HEK293 (cell line): ENCODE measurements at regions not wholly inside any gene's neighbourhood (a gene's known extent, or its start where the extent isn't known, plus 50 kb on each side); places are given as distances from the start of the nearest gene placed in this dataset.

ENCODE experiments used
- CTCF ChIA-PET: fragments of 350-600 bp; formaldehyde crosslinking; extraction: SDS; loops from one replicate; lab custom pipeline; 2021; ENCODE audit warnings: antibody characterized with exemption; lab: Yijun Ruan, JAX
- POLR2A ChIA-PET: fragments of 300-600 bp; formaldehyde crosslinking; extraction: SDS; loops from one replicate; lab custom pipeline; 2020; ENCODE audit warnings: antibody characterized with exemption, inconsistent platforms; lab: Yijun Ruan, JAX
- H3K27ac ChIP-seq: fragments of 200-500 bp; sonication (Bioruptor generic); 2 replicates; pipeline ENCODE4 v1.5.1; 2014; ENCODE audit warnings: low read depth, low read length, control low read depth, inconsistent platforms; ENCODE audit errors: extremely low read depth
- H3K36me3 ChIP-seq, 2 experiments: fragments of 200-500 bp in 1 of 2; sonication (Bioruptor generic) in 1 of 2; 1 replicate in 1 of 2; 2 replicates in 1 of 2; pipeline ENCODE4 v1.5.1; 2014 to 2017; ENCODE audit warnings: inconsistent platforms in 2 of 2, low read length in 2 of 2; ENCODE audit not compliant: control insufficient read depth in 2 of 2, insufficient read depth in 1 of 2
- H3K4me1 ChIP-seq: fragments of 200-500 bp; sonication (Bioruptor generic); 2 replicates; pipeline ENCODE4 v1.5.1; 2014; ENCODE audit warnings: mild to moderate bottlenecking, low read length, inconsistent platforms; ENCODE audit not compliant: control insufficient read depth, insufficient read depth
- H3K4me3 ChIP-seq: 2 replicates; pipeline ENCODE4 v1.5.1; 2011; ENCODE audit warnings: low read depth, mild to moderate bottlenecking, control low read depth, low read length, moderate library complexity
- H3K9me3 ChIP-seq: fragments of 200-500 bp; sonication (Bioruptor generic); 2 replicates; pipeline ENCODE4 v1.5.1; 2014; ENCODE audit warnings: low read depth, low read length, inconsistent platforms; ENCODE audit not compliant: control insufficient read depth, insufficient read depth
- HOXA7 ChIP-seq: sonication (generic); formaldehyde crosslinking; IDR thresholded peaks from 2 replicates; pipeline ENCODE4 v1.8.1; 2022; ENCODE audit warnings: missing genetic modification reagents, borderline replicate concordance
- INSM2 ChIP-seq: fragments of 450-650 bp; formaldehyde crosslinking; IDR thresholded peaks from 2 replicates; pipeline ENCODE4 v1.5.1; 2016; ENCODE audit warnings: missing biosample characterization, missing genetic modification characterization
- KLF10 ChIP-seq: fragments of 450-650 bp; IDR thresholded peaks from 2 replicates; pipeline ENCODE4 v1.5.1; 2018; ENCODE audit warnings: missing biosample characterization, mild to moderate bottlenecking, missing genetic modification characterization
- KLF16 ChIP-seq: fragments of 450-650 bp; formaldehyde crosslinking; IDR thresholded peaks from 2 replicates; pipeline ENCODE4 v1.5.1; 2017; ENCODE audit warnings: missing biosample characterization, missing genetic modification characterization
- MEIS1 ChIP-seq: sonication (generic); formaldehyde crosslinking; IDR thresholded peaks from 2 replicates; pipeline ENCODE4 v1.8.1; 2022; ENCODE audit warnings: missing genetic modification reagents, mild to moderate bottlenecking, borderline replicate concordance
- MYNN ChIP-seq: fragments of 450-650 bp; formaldehyde crosslinking; IDR thresholded peaks from 2 replicates; pipeline ENCODE4 v1.5.1; 2016; ENCODE audit warnings: missing biosample characterization, missing genetic modification characterization, borderline replicate concordance
- MZF1 ChIP-seq: fragments of 450-650 bp; formaldehyde crosslinking; IDR thresholded peaks from 2 replicates; pipeline ENCODE4 v1.5.1; 2017; ENCODE audit warnings: missing biosample characterization, missing genetic modification characterization, borderline replicate concordance
- PRDM10 ChIP-seq: fragments of 450-650 bp; formaldehyde crosslinking; IDR thresholded peaks from 2 replicates; pipeline ENCODE4 v1.5.1; 2016; ENCODE audit warnings: missing biosample characterization, missing genetic modification characterization
- ZBTB1 ChIP-seq: fragments of 450-650 bp; formaldehyde crosslinking; IDR thresholded peaks from 2 replicates; pipeline ENCODE4 v1.5.1; 2016; ENCODE audit warnings: missing biosample characterization, missing genetic modification characterization
- ZBTB48 ChIP-seq: fragments of 450-650 bp; formaldehyde crosslinking; IDR thresholded peaks from 2 replicates; pipeline ENCODE4 v1.5.1; 2016; ENCODE audit warnings: missing biosample characterization, missing genetic modification characterization
- ZNF133 ChIP-seq: fragments of 450-650 bp; formaldehyde crosslinking; IDR thresholded peaks from 2 replicates; pipeline ENCODE4 v1.5.1; 2016; ENCODE audit warnings: missing biosample characterization, missing genetic modification characterization
- ZNF223 ChIP-seq: fragments of 450-650 bp; formaldehyde crosslinking; IDR thresholded peaks from 2 replicates; pipeline ENCODE4 v1.5.1; 2016; ENCODE audit warnings: missing biosample characterization, missing genetic modification characterization
- ZNF24 ChIP-seq: fragments of 450-650 bp; formaldehyde crosslinking; IDR thresholded peaks from 2 replicates; pipeline ENCODE4 v1.5.1; 2016; ENCODE audit warnings: missing biosample characterization, missing genetic modification characterization
- ZNF292 ChIP-seq: fragments of 450-650 bp; formaldehyde crosslinking; IDR thresholded peaks from 2 replicates; pipeline ENCODE4 v1.5.1; 2016; ENCODE audit warnings: low read depth, missing biosample characterization, missing genetic modification characterization, borderline replicate concordance
- ZNF311 ChIP-seq: fragments of 450-650 bp; formaldehyde crosslinking; IDR thresholded peaks from 2 replicates; pipeline ENCODE4 v1.5.1; 2017; ENCODE audit warnings: missing biosample characterization, missing genetic modification characterization, borderline replicate concordance
- ZNF433 ChIP-seq: fragments of 450-650 bp; formaldehyde crosslinking; IDR thresholded peaks from 2 replicates; pipeline ENCODE4 v1.5.1; 2016; ENCODE audit warnings: missing biosample characterization, missing genetic modification characterization, low read depth
- ZNF48 ChIP-seq: fragments of 450-650 bp; formaldehyde crosslinking; IDR thresholded peaks from 2 replicates; pipeline ENCODE4 v1.5.1; 2016; ENCODE audit warnings: missing biosample characterization, missing genetic modification characterization
- ZNF596 ChIP-seq: fragments of 450-650 bp; IDR thresholded peaks from 2 replicates; pipeline ENCODE4 v1.5.0; 2018; ENCODE audit warnings: missing biosample characterization, mild to moderate bottlenecking, missing genetic modification characterization, moderate library complexity
- ZNF621 ChIP-seq: fragments of 450-650 bp; formaldehyde crosslinking; IDR thresholded peaks from 2 replicates; pipeline ENCODE4 v1.5.1; 2017; ENCODE audit warnings: missing biosample characterization, missing genetic modification characterization
- ZNF624 ChIP-seq: fragments of 450-650 bp; formaldehyde crosslinking; IDR thresholded peaks from 2 replicates; pipeline ENCODE4 v1.5.1; 2017; ENCODE audit warnings: missing biosample characterization, missing genetic modification characterization
- ZNF660 ChIP-seq: fragments of 450-650 bp; IDR thresholded peaks from 2 replicates; pipeline ENCODE4 v1.5.1; 2018; ENCODE audit warnings: missing biosample characterization, mild to moderate bottlenecking, missing genetic modification characterization
- ZNF701 ChIP-seq: fragments of 450-650 bp; formaldehyde crosslinking; IDR thresholded peaks from 2 replicates; pipeline ENCODE4 v1.5.1; 2016; ENCODE audit warnings: missing biosample characterization, missing genetic modification characterization
- ZNF776 ChIP-seq: fragments of 450-650 bp; formaldehyde crosslinking; IDR thresholded peaks from 2 replicates; pipeline ENCODE4 v1.5.0; 2017; ENCODE audit warnings: missing biosample characterization, missing genetic modification characterization, borderline replicate concordance
- TF ChIP-seq, protein P1 (sequence below): fragments of 450-650 bp; formaldehyde crosslinking; IDR thresholded peaks from 2 replicates; pipeline ENCODE4 v1.5.1; 2016; ENCODE audit warnings: missing biosample characterization, missing genetic modification characterization
- TF ChIP-seq, protein P2 (sequence below): fragments of 450-650 bp; formaldehyde crosslinking; IDR thresholded peaks from 2 replicates; pipeline ENCODE4 v1.5.1; 2016; ENCODE audit warnings: missing biosample characterization, missing genetic modification characterization
- TF ChIP-seq, protein P3 (sequence below): fragments of 450-650 bp; formaldehyde crosslinking; IDR thresholded peaks from 2 replicates; pipeline ENCODE4 v1.5.1; 2016; ENCODE audit warnings: missing biosample characterization, missing genetic modification characterization

DNA sequence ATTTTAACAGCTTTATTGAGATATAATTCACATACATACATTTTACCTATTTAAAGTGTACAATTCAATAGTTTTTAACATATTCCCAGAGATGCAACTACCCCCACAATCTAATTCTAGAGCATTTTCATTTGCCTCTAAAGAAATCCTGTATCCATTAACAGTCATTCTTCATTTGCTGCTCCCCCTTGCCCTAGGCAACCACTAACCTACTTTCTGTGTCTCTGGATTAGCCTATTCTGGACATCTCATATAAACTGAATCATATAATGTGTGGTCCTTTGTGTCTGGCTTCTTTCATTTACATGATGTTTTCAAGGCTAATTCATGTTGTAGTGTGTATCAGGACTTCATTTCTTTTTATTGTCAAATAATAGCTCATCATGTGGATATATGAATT, 105.1 kb upstream of the GRPR start:
- POLR2A ChIA-PET: no interaction called here
- H3K27ac ChIP-seq: no peak overlapping the region

GRCh38 chrX:16014171-16014570, 109.2 kb upstream of the GRPR start:
- H3K27ac ChIP-seq: no peak overlapping the region
- no peaks in the 10 kb centered on the region for H3K36me3 ChIP-seq
- H3K9me3 ChIP-seq: no peaks in the 10 kb centered on the region
- CTCF ChIA-PET: no interaction called here
- no peak overlapping the region for H3K4me3 ChIP-seq
- POLR2A ChIA-PET: no interaction called here
- no peaks in the 10 kb centered on the region for H3K4me1 ChIP-seq
- no peak for TF ChIP-seq ZNF660
- no peak for TF ChIP-seq ZNF596
- no peak for TF ChIP-seq HOXA7 (CRISPR knock-in tag)
- no peak for TF ChIP-seq ZNF701
- no peak for TF ChIP-seq ZNF311 (tag by site-specific recombination)
- TF ChIP-seq INSM2: no peak
- no peak for TF ChIP-seq MZF1
- no peak for TF ChIP-seq ZNF776 (tag by site-specific recombination)
- TF ChIP-seq ZNF292 (tag by site-specific recombination): no peak
- TF ChIP-seq MEIS1 (CRISPR knock-in tag): no peak
- no peak for TF ChIP-seq KLF16 (tag by site-specific recombination)
- TF ChIP-seq, protein P1, sequence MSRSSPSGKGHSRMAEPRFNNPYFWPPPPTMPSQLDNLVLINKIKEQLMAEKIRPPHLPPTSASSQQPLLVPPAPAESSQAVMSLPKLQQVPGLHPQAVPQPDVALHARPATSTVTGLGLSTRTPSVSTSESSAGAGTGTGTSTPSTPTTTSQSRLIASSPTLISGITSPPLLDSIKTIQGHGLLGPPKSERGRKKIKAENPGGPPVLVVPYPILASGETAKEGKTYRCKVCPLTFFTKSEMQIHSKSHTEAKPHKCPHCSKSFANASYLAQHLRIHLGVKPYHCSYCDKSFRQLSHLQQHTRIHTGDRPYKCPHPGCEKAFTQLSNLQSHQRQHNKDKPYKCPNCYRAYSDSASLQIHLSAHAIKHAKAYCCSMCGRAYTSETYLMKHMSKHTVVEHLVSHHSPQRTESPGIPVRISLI: no peak
- TF ChIP-seq, protein P2, sequence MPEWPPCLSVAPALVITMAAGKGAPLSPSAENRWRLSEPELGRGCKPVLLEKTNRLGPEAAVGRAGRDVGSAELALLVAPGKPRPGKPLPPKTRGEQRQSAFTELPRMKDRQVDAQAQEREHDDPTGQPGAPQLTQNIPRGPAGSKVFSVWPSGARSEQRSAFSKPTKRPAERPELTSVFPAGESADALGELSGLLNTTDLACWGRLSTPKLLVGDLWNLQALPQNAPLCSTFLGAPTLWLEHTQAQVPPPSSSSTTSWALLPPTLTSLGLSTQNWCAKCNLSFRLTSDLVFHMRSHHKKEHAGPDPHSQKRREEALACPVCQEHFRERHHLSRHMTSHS (tag by site-specific recombination): no peak
- no peak for TF ChIP-seq ZNF223 (tag by site-specific recombination)
- TF ChIP-seq ZNF48 (tag by site-specific recombination): no peak
- TF ChIP-seq ZNF133 (tag by site-specific recombination): no peak

More for the DNA sequence above, 105.1 kb upstream of the GRPR start:
- TF ChIP-seq PRDM10 (tag by site-specific recombination): no peak
- TF ChIP-seq MZF1: no peak
- no peak for TF ChIP-seq KLF10
- no peak for TF ChIP-seq ZBTB48
- no peak for TF ChIP-seq ZBTB1
- no peak for TF ChIP-seq ZNF433 (tag by site-specific recombination)
- TF ChIP-seq ZNF621 (tag by site-specific recombination): no peak
- no peak for TF ChIP-seq ZNF624
- TF ChIP-seq MYNN: no peak
- no peak for TF ChIP-seq ZNF24 (tag by site-specific recombination)
- TF ChIP-seq, protein P3, sequence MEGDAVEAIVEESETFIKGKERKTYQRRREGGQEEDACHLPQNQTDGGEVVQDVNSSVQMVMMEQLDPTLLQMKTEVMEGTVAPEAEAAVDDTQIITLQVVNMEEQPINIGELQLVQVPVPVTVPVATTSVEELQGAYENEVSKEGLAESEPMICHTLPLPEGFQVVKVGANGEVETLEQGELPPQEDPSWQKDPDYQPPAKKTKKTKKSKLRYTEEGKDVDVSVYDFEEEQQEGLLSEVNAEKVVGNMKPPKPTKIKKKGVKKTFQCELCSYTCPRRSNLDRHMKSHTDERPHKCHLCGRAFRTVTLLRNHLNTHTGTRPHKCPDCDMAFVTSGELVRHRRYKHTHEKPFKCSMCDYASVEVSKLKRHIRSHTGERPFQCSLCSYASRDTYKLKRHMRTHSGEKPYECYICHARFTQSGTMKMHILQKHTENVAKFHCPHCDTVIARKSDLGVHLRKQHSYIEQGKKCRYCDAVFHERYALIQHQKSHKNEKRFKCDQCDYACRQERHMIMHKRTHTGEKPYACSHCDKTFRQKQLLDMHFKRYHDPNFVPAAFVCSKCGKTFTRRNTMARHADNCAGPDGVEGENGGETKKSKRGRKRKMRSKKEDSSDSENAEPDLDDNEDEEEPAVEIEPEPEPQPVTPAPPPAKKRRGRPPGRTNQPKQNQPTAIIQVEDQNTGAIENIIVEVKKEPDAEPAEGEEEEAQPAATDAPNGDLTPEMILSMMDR (tag by site-specific recombination): no peak
- Histone ChIP-seq H3K4me1 (no peaks in the 10 kb centered on the region), H3K4me3 (no peak overlapping the region), H3K36me3 (no peaks in the 10 kb centered on the region), H3K9me3 (no peaks in the 10 kb centered on the region)
- CTCF ChIA-PET: interaction anchor here (0.5 kb wide), 1 partner anchor 256 kb away, joined by 3 read pairs; no protein-coding TSS in a partner anchor
